HG02588 (cell line): ENCODE measurements at regions not wholly inside any gene's neighbourhood (a gene's known extent, or its start where the extent isn't known, plus 50 kb on each side); places are given as distances from the start of the nearest gene placed in this dataset.
"Not testable (repeated sequence)": the region's sequence is repeated elsewhere in the genome, so short reads cannot be mapped to it uniquely, and the experiment has no call there.

Experiments used
- ATAC-seq: cut with Tn5 transposase; IDR thresholded peaks from one replicate; pipeline ENCODE4 v1.9.1; 2021; ENCODE audit warnings: mild to moderate bottlenecking, moderate library complexity; ENCODE audit not compliant: unreplicated experiment

DNA sequence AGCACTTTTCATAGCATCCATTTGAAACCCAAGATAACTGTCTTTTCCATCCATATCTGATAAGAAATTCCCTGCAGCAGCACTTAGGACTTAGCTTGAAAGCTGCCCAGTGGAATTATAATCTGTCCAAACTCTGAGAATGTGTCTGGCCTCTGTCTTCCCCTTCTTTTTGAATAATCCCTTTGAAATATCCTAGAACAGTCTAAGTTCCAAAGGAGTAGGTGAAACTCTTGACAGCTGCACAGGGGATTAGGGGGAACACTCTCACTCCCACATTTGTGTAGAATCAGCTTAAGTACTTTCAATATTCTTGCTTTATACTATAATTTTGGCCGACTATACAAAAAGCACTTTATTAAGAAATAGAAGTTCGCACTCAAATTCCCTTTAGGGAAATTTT, 157.7 kb downstream of the PAPSS1 start:
- ATAC-seq = no peak

DNA sequence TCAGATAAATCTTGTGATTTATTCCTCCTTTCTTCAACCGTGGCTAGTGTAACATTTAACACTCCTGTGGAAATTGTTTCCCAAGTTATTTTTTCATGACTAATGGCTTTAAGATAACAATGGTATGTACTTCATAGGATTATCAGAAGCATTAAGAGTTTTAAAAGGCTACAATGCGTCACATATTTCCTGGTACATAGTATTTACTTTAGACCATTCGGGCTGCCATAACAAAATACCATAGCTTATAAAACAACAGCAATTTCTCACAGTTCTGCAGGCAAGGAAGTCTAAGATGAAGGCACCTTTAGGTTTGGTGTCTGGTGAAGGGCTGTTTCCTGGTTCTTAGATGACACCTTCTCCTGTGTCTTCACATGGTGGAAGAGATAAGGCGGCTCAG, 158.6 kb downstream of the PAPSS1 start:
- ATAC-seq = no peak

DNA sequence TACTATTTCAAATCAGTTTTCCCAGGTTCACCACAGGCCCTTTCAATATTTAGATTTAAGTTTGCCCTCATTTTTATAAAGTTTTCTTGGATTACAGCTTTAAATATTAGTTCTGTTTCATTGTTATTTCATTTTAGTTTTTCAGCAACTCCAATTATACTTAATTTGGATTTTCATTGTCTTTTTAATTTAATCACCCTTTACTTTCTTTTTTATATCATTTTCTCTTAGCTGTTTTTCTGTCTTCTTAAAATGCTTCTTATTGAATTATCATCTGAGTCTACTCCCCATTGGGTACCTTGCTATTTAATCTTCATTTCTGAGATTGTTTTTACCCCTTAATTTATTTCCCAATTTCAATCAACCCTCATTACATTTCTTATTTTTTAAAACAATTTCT, 160.4 kb downstream of the PAPSS1 start:
- ATAC-seq = no peak

DNA sequence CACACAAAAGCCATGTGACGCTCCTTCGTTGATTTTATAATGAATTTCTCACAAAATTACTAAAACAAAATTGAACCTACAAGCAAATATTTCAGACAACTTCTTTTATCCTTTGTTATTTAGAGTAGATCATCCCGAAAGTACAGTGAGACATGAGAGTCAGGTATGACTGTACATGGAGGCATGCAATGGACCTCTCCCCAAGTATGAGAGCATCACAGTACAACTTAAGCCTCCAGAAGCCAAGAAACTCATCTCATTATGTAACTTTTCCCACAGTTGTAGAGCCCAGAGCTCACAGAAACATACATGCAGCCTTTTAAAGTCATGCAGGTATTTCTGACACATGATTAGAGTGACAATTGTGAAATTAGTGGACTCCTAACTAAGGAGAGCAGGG, 167.7 kb downstream of the PAPSS1 start:
- no peak for ATAC-seq

DNA sequence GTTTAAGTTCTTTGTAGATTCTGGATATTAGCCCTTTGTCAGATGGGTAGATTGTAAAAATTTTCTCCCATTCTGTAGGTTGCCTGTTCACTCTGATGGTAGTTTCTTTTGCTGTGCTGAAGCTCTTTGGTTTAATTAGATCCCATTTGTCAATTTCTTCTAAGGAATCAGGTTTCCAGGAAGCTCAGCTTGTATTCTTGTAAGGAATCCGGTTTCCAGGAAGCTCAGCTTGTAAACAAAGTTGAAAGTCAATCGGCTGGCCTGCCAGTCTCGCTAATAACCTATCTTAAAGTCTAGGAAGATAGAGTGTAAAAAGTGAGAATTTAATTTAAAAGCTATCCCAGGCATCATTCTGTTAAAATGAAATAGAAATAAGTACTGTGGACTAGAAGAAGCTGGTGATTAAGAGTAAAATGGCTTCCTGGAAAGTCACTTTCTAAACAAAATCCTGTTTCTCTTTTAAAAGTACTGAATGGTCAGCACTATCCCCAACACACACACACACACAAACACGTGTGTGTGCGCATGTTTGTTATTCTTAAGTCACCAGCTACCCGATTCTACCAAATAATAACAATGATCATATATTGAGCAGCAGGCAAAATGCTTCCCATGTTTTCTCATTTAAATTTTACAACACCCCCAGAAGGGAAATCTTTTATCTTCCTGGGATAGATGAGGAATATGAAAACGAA, 171.7 kb downstream of the PAPSS1 start:
- ATAC-seq = no peak

DNA sequence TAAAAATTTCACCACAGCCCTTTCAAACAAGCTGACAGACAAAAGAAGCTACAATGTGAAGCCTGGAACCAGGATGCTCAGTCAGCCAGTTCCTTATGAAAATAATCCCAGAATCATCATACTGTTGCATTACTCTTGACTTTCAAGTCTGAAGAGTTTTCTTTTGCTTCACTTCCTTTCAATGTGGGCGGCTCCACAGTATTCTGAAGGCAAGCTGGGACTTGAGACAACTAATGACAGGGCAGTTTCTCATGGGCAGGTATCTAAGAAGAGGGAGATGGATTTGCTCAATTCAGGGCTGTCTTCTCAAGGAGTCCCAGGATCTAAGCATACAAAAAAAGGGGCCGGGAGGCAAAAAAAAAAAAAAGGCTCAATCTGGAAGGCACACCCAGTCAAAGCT, 173.4 kb downstream of the PAPSS1 start:
- no peak for ATAC-seq

DNA sequence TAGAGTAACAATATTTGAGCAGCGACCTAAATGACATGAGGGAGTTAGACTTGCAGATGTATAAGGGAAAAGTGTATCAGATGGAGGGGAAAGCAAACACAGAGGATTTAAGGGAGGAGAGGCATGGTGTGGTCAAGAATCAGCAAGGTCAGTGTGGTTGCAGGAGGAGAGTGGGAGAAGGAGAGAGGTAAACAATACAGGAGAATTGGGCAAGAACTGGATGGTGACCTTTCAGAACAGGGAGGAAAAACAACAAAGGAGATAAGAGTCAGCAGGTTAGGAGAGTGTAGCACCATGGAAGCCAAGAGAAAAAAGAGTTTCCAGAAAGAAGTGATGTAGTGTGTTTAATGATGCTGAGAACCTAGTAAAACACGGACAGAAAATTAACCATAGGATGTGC, 178.5 kb downstream of the PAPSS1 start:
- ATAC-seq = no peak

DNA sequence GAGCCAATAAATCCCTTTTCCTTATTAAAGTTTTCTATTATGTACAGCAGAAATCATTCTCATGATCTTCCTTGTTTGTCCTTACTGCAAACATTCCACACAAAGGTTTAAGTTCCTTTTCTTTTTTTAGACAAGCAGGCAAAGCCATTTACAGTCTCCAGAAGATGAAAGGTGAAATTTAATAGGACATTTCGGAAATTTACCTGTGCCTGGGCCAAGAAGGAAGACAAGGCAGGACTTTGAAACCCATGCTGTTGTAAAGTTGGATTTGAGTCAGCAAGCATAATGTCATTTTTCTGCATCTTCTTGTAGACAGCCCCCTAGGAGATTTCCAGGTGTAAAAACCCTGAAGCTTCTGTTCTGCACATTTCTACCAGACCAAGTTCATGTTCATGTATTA, 188.1 kb downstream of the PAPSS1 start:
- no peak for ATAC-seq

DNA sequence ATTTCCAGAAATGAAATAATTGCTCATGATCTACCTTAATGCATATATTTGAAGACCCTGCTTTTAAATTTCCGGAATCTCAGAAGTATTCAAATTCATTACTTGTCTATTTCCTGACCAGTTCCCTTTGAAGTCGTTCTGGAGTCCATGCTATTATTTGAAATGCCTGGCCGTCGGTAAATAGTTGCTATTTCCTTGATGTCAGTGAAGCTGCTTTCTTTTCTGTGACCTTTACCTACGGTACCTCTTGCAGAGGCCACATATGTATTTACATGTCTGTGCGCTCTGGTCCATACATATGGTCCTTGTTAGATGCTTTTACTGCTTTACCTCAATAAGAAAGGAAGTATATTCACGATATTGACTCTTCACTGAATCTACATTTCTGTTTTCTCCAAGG, 199.7 kb downstream of the PAPSS1 start:
- ATAC-seq = no peak

DNA sequence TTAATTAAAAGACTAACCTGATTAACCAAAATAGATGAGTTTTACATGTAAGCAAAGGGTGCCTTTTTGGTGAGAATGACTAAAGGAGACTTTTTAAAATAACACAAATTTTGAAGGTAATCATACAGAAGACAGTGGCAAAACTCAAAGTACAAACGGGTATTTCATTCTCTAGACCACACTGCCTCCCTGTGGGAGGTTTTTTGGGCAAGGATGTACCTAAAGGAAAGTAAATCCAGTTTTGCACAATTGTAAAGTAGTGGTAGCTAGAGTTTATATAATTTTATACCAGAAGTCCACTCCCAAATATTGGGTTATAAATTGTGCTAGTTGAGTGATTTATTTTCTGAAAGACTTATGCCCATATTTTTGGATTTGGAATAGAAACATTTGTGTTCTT, 201.0 kb downstream of the PAPSS1 start:
- ATAC-seq = no peak

DNA sequence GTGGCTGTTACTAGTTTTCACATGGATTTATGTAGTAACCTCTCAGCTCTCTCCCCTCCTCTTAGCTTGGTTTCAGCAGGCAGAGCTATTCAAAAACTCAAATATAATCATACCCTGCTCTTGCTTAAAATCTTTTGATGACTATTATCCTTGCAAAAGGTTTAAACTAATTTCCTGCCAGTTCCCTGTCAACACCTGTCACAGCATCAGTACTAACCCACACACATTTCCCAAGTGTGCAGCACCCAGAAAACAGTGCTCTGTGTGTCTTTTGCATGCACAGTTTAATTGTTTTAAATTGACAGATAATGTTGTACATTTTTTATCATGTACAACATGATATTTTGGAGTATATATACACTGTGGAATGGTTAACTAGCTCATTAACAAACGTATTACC, 202.0 kb downstream of the PAPSS1 start:
- no peak for ATAC-seq

DNA sequence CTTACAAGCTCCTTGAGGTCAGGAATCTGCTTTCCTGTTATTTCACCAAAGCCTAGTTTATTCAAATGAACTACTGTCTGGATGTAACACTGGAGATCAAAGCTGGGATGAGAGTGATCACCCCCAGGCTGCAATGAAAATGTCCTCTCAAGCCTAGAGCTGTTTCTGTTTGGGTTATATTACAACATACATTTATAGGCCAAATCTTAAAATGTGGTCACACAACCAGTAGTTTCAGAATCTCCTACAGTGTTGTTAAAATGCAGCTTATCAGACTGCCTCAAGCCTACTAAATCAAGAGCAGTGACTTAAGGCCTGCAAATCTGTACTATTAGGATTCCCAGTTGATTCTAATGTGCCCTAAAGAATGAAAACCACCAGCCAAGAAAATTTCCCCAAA, 207.5 kb downstream of the PAPSS1 start:
- ATAC-seq = no peak

DNA sequence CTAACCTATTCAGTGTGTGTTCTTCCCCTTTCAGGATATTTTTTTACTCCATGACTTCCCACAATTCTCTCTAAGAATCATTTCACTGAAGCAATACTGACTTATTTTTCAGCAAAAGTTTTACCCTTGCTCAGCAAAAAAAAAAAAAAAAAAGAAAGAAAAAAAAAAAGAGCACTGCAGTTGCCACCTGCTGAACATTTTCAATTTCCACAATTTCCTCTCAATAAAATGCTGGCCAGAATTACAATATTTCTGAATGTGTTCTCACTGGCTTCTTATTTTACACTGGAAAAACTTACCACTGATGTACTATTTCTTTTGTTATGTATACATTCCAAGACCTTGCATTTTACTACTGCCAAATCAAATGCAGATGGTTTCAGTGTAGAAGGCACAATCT, 210.4 kb downstream of the PAPSS1 start:
- ATAC-seq = no peak

DNA sequence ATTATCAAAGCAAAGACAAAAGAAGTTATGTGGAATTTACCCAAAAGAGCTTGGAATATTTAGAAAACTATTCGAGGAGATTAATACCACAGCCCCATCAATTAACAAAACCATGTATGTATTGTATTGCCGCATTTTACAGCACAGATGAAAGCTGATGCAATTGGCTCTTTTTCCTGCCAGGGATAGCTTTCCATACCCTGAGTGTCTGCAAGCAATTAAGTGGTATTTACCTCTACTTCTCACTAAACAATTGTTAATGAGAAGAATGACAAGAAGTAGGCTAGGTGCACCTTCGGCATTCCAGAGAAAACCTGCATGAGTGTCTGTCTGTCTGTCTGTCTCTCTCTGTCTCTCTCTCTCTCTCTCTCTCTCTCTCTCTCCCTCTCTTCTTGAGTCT, 219.5 kb downstream of the PAPSS1 start:
- ATAC-seq = no peak

DNA sequence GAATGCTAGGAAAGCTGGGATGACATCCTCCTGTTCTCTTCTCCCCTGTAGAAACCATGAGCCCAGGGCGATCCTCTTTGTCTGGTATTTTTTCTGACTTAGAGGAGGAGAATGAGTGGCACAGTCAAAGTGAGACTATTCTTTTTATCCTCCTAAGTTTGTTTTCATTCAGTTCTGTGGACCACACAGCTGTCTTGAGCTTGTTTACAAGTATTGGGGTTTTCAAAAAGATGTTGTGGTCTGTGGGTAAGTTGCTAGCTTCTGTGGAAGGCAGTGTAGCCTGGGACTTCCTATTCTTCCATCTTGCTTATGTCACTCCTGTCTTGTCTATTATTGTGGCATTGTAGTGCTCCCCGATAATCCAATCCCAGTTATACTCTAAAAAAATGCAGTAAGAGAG, 223.0 kb downstream of the PAPSS1 start:
- no peak for ATAC-seq

DNA sequence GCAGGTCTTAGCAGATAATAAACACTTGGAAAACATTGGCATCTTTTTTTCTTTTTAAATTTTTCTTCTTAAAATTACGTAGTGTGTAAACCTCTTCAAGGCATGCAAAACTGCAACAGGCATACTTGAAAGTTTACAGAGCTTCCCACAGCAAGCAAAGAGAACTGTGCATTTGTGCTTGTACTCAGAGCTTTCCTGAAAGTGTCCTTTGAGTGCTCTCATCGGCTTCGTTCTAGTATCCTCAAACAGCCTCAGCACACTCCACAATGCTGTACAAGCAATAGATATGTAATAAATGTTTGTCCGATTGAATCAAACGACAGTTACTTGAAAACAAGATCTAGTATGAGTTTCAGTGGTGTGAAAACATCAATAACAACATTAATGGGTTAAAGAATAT, 227.5 kb downstream of the PAPSS1 start:
- no peak for ATAC-seq

DNA sequence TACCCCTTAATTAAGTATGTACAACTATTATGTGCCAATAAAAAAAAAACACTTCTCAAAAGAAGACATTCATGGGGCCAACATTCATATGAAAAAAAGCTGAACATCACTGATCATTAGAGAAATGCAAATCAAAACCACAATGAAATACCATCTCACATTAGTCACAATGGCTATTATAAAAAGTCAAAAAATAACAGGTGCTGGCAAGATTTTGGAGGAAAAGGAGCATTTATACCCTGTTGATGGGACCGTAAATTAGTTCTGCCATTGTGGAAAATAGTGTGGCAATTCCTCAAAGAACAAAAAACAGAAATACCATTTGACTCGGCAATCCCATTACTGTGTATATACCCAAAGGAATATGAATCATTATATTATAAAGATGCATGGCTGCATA, 229.9 kb downstream of the PAPSS1 start:
- ATAC-seq = no peak

DNA sequence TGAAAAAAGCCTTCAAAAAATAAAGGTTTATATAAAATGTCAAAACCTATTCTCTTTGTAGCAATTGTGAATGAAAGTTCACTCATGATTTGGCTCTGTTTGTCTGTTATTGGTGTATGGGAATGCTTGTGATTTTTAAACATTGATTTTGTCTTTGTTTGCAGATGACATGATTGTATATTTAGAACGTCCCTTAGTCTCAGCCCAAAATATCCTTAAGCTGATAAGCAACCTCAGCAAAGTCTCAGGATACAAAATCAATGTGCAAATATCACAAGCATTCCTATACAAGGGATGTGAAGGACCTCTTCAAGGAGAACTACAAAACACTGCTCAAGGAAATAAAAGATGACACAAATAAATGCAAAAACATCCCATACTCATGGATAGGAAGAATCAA, 236.4 kb downstream of the PAPSS1 start:
- not testable (repeated sequence) for ATAC-seq

DNA sequence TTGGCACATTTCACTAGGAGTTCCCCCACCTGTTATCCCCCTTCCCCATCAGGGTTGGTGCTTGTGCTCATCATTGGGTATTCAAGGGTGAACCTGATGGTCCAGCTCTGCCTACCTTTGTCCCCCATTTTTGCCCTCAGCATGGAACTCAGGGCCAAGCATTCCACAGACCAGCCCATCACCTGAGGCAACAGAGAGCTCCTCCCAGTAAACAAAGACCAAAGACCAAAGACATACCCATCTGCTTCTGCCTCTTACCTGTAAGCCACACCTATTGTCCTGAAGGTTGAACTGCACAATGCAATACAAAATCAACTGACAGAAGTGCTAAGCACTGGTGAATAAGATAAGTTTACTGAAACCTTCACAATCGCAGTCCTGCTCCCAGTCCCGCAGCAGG, 237.5 kb downstream of the PAPSS1 start:
- no peak for ATAC-seq

DNA sequence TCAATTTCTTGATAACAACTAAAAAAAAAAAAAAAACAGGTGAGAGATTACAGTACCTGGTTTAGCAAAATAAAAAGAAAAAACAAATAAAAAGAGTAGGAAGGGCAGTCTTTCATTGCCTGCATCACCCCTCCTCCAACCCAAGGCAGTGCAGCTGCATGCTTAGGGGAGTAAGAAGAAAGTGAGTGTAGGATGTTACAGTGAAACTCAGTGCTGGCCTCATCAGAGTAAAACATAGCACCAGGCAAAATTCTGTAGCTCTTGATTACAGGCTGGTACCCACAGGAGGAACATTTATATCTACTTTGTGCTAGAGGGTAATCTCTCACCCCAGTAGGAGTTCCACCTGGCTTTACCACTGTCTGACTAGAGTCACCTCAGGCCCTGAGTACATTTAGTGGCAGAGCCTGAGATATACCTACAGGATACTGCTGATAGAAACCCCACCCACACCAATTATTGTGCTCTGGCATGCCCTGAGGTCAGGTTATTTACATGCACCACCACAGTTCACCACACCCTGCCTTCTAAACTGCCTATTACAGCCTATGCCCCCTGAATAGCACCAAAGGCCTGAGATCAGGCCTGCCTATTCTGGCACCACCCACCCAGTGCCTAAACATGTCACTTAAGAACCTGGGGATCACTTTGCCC, 241.6 kb downstream of the PAPSS1 start:
- ATAC-seq = no peak

DNA sequence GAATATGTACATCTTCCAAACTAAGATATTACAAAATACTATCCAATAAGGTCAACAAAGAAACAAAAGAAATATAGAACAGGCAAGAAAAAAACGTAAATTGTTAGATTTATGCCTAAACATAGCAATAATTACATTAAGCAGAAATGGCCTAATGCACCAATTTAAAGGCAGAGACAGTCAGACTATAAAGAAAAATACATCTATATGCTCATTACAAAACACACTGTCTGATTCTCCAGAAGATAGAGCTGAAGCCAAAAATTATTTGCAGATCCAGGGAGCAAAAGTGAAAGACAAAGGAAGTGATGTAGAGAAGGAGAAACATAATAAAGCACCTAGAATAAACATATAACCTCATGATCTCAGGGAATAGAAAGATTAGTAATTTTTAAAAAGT, 246.9 kb downstream of the PAPSS1 start:
- ATAC-seq = no peak

DNA sequence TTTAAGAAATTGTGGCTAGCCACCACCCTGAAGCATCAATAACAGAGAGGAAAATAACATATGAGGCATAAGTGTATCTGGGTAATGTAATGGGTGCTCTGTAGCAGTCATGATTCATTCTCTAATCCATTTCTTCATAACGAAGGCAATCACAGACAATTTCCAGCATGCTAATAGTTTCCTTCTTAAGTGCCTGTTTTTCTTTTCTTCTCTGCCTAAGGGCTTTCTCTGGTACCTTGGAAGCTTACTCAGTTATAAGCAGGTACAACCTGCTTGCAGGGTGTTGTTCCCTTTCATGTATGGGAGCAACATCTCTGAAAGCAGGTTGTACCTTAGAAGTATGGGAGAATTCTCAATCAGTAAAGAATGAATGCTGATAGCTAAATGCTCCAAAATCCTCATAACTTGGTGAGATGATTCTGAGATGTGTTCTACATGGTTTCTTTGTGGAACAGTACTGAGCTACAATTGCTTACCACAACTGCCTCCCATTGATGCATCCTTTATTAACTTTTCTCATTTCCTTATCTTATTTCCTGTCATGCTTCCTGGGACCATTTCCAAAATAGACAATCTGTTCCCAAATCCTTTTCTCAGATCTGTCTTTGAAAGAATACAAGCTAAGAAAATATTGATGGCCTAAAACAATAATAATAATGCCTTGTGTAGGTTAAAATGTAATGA, 247.6 kb downstream of the PAPSS1 start:
- no peak for ATAC-seq
